ENCODE measurements at regions not wholly inside any gene's neighbourhood (a gene's known extent, or its start where the extent isn't known, plus 50 kb on each side); places are given as distances from the start of the nearest gene placed in this dataset.

DNA sequence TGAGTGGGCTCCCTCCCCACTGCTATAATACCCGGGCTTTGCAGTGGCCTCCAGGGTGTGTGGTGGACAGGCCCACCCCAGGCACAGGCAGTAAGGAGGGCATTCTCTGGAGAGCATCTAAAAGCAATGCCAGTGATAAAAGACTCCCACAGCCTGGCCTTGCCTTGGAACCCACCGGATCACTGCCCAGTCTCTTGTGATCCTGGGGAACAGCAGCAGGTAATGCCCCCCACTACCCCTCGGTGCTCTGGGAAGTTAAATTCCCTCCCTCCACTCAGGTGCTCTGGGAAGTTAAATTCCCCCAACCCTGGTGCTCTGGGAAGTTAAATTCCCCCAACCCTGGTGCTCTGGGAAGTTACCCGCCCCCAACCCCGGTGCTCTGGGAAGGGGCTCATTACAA lies 565.2 kb downstream of the TCERG1L start:
- Histone ChIP-seq H3K9ac (ENCODE audit: low read depth, low read length) (no peak overlapping the region), H3K9me3 (ENCODE audit: control insufficient read depth, insufficient read depth, low read length) (no peaks in the 10 kb centered on the region), H3K27me3 (ENCODE audit: control insufficient read depth, insufficient read depth, low read length) (no peaks in the 10 kb centered on the region), H3K4me1 (ENCODE audit: control insufficient read depth, insufficient read depth, low read length) (peaks cover 3% of the 10 kb centered on the region), H3K4me3 (ENCODE audit: low read depth, low read length) (no peak overlapping the region), H3K36me3 (ENCODE audit: control insufficient read depth, insufficient read depth, low read length) (no peaks in the 10 kb centered on the region)

DNA sequence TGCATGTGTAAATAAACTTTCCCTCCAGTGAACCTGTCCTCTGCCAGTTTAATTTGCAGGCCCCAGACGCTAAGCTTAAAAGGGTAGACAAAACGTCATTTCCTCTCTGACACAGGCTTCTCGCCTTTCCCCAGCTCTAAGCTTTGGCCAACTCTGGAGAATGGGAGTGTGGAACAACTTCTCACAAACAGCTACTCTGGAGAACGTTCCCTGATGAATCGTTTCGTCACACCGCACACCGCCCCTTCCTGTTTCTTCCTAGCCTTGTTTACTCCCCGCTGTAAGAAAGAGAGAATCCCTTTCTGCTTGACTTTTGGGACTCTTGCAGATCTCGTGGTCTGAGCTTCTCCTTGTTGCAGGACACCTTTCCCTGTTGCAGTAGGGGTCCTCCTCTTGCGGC lies 564.2 kb downstream of the TCERG1L start:
- Histone ChIP-seq H3K4me3 (ENCODE audit: low read depth, low read length) (no peak overlapping the region), H3K27me3 (ENCODE audit: control insufficient read depth, insufficient read depth, low read length) (no peaks in the 10 kb centered on the region), H3K36me3 (ENCODE audit: control insufficient read depth, insufficient read depth, low read length) (no peaks in the 10 kb centered on the region), H3K4me1 (ENCODE audit: control insufficient read depth, insufficient read depth, low read length) (peaks cover 3% of the 10 kb centered on the region), H3K9me3 (ENCODE audit: control insufficient read depth, insufficient read depth, low read length) (no peaks in the 10 kb centered on the region), H3K9ac (ENCODE audit: low read depth, low read length) (no peak overlapping the region)

DNA sequence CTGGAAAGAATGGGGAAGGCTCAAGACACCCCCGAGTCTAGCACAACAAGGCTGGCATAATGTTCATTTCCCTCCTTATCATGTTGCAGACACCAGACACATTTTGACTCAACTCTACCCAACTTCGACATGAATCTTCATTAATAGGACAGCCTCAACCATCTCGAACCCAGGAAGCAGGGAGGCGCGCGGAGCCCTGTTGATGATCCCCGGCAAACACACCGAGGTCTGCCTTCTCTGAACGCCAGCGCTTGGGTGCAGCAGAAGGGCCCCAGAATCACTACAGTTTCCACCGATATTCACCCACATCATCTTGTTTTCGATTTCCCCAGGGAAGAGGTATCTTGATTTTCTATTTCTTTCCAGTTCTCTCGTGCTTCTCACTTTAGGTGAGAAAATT lies 563.6 kb downstream of the TCERG1L start:
- H3K9me3 ChIP-seq (ENCODE audit: control insufficient read depth, insufficient read depth, low read length) = no peaks in the 10 kb centered on the region
- H3K4me1 ChIP-seq (ENCODE audit: control insufficient read depth, insufficient read depth, low read length) = peaks cover 3% of the 10 kb centered on the region
- H3K4me3 ChIP-seq (ENCODE audit: low read depth, low read length) = no peak overlapping the region
- no peak overlapping the region for H3K9ac ChIP-seq (ENCODE audit: low read depth, low read length)
- H3K27me3 ChIP-seq (ENCODE audit: control insufficient read depth, insufficient read depth, low read length) = no peaks in the 10 kb centered on the region
- H3K36me3 ChIP-seq (ENCODE audit: control insufficient read depth, insufficient read depth, low read length) = no peaks in the 10 kb centered on the region

DNA sequence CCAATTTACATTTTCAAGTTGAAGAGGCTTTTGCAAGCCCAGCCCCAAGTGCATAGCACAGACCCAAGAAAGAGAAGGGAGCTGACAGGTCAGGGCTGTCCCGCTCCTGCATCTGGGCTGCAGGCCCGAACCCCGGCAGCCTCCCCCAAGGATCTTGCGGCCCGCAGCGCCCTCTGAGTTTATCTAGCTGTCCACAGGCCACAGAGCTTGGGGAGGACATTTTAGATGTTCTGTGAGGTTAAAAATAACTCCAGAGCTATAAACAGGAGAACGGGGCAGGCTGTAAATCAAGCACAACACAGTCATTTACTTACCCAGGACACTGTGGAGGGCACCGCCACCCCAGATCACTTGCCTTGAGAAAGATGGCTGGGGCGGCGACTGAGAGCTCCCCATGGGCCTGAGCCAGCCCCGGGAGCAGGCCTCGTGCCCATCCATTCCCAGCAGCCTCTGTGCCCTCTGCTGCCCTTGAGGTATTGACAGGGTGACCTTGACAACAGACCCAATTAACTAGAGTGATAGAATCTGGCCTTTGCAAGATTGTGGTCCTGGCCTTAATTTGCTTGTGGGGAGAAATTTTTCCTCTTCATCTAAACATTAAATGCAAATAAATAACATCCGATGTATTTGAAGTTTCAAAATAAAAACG lies 563.0 kb downstream of the TCERG1L start:
- Histone ChIP-seq H3K4me3 (ENCODE audit: low read depth, low read length) (no peak overlapping the region), H3K27me3 (ENCODE audit: control insufficient read depth, insufficient read depth, low read length) (no peaks in the 10 kb centered on the region), H3K9me3 (ENCODE audit: control insufficient read depth, insufficient read depth, low read length) (no peaks in the 10 kb centered on the region), H3K9ac (ENCODE audit: low read depth, low read length) (no peak overlapping the region), H3K36me3 (ENCODE audit: control insufficient read depth, insufficient read depth, low read length) (no peaks in the 10 kb centered on the region), H3K4me1 (ENCODE audit: control insufficient read depth, insufficient read depth, low read length) (peaks cover 3% of the 10 kb centered on the region)

DNA sequence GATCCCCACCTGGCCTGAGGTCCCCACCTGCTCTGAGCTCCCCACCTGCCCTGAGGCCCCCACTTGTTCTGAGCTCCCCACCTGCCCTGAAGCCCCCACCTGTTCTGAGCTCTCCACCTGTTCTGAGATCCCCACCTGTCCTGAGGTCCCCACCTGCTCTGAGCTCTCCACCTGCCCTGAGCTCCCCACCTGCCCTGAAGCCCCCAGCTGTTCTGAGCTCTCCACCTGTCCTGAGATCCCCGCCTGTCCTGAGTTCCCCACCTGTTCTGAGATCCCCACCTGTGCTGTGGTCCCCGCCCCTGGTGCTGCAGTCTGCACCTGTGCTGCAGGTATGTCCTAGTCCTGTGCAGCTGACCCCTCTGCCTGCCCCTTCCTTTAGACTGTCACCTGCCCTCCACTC lies 561.6 kb downstream of the TCERG1L start:
- Histone ChIP-seq H3K4me1 (ENCODE audit: control insufficient read depth, insufficient read depth, low read length) (no peaks in the 10 kb centered on the region), H3K9me3 (ENCODE audit: control insufficient read depth, insufficient read depth, low read length) (no peaks in the 10 kb centered on the region), H3K36me3 (ENCODE audit: control insufficient read depth, insufficient read depth, low read length) (no peaks in the 10 kb centered on the region), H3K9ac (ENCODE audit: low read depth, low read length) (no peak overlapping the region), H3K4me3 (ENCODE audit: low read depth, low read length) (no peak overlapping the region), H3K27me3 (ENCODE audit: control insufficient read depth, insufficient read depth, low read length) (no peaks in the 10 kb centered on the region)

DNA sequence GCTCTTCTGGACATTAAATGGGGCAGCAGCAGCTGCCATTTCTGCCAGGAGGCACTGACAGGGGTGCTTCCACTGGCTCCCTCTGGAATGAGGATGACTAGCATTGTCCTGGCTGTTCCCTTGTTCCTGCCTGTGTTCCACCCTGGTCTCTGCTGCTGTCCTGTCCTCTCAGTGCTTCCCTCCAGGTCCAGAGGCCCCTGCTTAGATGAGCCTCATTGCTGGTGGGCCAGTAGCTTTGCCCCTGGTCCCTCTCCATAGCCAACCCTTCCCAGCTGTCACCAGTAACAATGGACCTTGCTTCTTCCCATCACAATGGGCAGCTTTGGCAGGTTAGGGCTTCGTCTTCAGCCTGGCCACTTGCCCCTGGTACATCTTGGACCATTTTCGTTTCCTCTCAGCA lies 561.1 kb downstream of the TCERG1L start:
- H3K36me3 ChIP-seq (ENCODE audit: control insufficient read depth, insufficient read depth, low read length) = no peaks in the 10 kb centered on the region
- H3K27me3 ChIP-seq (ENCODE audit: control insufficient read depth, insufficient read depth, low read length) = no peaks in the 10 kb centered on the region
- no peaks in the 10 kb centered on the region for H3K4me1 ChIP-seq (ENCODE audit: control insufficient read depth, insufficient read depth, low read length)
- no peaks in the 10 kb centered on the region for H3K9me3 ChIP-seq (ENCODE audit: control insufficient read depth, insufficient read depth, low read length)
- H3K4me3 ChIP-seq (ENCODE audit: low read depth, low read length) = no peak overlapping the region
- H3K9ac ChIP-seq (ENCODE audit: low read depth, low read length) = no peak overlapping the region

DNA sequence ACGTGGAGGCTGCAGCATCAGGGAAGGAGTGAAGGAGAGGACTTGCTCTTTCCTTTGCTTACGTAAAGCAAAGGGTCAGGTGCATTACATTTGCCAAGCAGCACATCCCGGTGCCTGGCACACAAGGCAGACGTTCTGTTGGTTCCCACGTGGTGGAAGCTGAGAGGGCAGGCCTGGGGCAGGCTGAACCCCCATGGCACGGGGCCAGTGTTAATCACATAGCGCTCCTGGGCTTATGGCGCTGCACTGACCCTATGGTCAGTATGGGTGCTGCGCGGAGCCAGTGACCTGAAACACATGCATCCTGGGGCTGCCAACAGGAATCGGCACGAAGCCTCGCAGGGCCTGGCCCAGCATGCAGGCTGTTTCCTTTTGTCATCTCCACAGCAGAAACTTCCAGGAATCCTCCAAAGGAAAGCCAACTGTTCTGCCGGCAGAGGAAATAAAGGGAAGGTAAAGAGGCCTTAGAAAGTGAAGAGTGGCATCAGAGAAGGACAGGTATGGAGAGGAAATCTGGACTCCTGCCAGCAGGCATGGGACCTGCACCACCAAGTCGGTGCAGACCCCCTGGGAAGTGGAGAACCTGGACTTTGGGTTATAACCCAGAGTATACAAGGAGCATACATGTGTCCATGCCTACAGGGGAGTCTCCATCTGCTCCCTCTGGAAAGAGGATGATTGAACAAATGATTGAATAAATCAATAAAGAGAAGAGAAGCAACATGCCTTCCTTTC lies 560.2 kb downstream of the TCERG1L start:
- H3K4me1 ChIP-seq (ENCODE audit: control insufficient read depth, insufficient read depth, low read length) = no peaks in the 10 kb centered on the region
- H3K36me3 ChIP-seq (ENCODE audit: control insufficient read depth, insufficient read depth, low read length) = no peaks in the 10 kb centered on the region
- H3K4me3 ChIP-seq (ENCODE audit: low read depth, low read length) = no peak overlapping the region
- H3K27me3 ChIP-seq (ENCODE audit: control insufficient read depth, insufficient read depth, low read length) = no peaks in the 10 kb centered on the region
- no peaks in the 10 kb centered on the region for H3K9me3 ChIP-seq (ENCODE audit: control insufficient read depth, insufficient read depth, low read length)
- H3K9ac ChIP-seq (ENCODE audit: low read depth, low read length) = no peak overlapping the region

DNA sequence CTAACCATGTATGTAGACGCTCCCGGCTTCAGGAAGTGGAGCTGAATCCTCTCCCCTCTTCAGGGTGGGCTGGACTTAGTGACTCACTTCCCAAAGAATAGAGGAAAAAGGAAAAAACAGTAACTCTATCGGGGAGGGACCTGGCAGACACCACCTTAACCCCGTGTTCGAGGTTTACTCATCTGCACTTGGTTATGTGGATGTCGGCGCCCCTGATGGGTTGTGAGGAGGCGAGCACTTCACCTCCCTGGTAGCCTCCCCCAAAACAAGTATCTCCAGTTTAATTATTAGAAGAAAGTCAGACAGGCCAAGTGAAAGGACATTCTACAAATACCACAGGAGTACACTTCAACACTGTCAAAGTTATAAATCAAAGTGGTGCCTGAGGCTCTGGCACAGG lies 559.7 kb downstream of the TCERG1L start:
- no peak overlapping the region for H3K9ac ChIP-seq (ENCODE audit: low read depth, low read length)
- no peak overlapping the region for H3K4me3 ChIP-seq (ENCODE audit: low read depth, low read length)
- H3K9me3 ChIP-seq (ENCODE audit: control insufficient read depth, insufficient read depth, low read length) = no peaks in the 10 kb centered on the region
- no peaks in the 10 kb centered on the region for H3K4me1 ChIP-seq (ENCODE audit: control insufficient read depth, insufficient read depth, low read length)
- H3K36me3 ChIP-seq (ENCODE audit: control insufficient read depth, insufficient read depth, low read length) = no peaks in the 10 kb centered on the region
- no peaks in the 10 kb centered on the region for H3K27me3 ChIP-seq (ENCODE audit: control insufficient read depth, insufficient read depth, low read length)

DNA sequence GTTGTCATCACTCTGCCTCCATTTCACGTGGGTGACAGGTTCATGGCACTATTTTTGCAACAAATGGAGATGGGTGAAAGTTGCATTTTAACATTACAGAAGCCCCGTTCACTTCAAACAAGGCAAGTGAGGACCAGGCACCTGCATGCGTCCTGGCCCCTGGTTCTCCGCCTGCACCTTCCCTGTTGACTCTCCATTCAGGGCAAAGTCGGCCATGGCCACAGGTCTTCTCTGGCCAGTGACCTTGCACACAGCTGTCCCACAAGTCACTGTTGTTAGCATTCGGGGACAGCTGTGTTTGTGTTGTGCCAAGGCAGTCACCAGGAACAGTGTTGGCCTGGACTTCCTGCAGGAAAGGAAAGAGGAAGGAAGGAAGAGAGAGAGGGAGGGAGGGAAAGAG lies 554.9 kb downstream of the TCERG1L start:
- Histone ChIP-seq H3K4me3 (ENCODE audit: low read depth, low read length) (no peak overlapping the region), H3K4me1 (ENCODE audit: control insufficient read depth, insufficient read depth, low read length) (no peaks in the 10 kb centered on the region), H3K9me3 (ENCODE audit: control insufficient read depth, insufficient read depth, low read length) (no peaks in the 10 kb centered on the region), H3K36me3 (ENCODE audit: control insufficient read depth, insufficient read depth, low read length) (no peaks in the 10 kb centered on the region), H3K9ac (ENCODE audit: low read depth, low read length) (no peak overlapping the region), H3K27me3 (ENCODE audit: control insufficient read depth, insufficient read depth, low read length) (no peaks in the 10 kb centered on the region)

DNA sequence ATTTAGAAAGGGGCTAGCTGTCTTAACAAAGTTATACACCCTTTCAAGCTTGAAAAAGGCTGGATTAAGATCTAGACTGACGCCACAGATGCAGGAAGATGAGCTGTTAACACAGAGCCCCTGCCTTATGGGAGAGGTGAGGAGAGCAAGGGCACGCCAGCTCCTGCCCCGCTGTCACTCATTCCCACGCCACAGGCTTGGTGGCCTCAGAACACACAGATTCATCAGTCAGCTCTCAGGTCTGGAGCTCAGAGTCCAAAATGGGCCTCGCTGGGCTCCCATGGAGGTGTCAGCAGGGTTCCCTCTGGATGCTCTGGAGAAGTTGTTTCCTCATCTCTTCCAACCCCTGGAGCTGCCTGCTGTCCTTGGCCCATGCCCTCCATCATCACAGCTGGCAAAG lies 554.2 kb downstream of the TCERG1L start:
- H3K9me3 ChIP-seq (ENCODE audit: control insufficient read depth, insufficient read depth, low read length) = no peaks in the 10 kb centered on the region
- no peaks in the 10 kb centered on the region for H3K27me3 ChIP-seq (ENCODE audit: control insufficient read depth, insufficient read depth, low read length)
- H3K4me3 ChIP-seq (ENCODE audit: low read depth, low read length) = no peak overlapping the region
- no peaks in the 10 kb centered on the region for H3K36me3 ChIP-seq (ENCODE audit: control insufficient read depth, insufficient read depth, low read length)
- no peak overlapping the region for H3K9ac ChIP-seq (ENCODE audit: low read depth, low read length)
- no peaks in the 10 kb centered on the region for H3K4me1 ChIP-seq (ENCODE audit: control insufficient read depth, insufficient read depth, low read length)

DNA sequence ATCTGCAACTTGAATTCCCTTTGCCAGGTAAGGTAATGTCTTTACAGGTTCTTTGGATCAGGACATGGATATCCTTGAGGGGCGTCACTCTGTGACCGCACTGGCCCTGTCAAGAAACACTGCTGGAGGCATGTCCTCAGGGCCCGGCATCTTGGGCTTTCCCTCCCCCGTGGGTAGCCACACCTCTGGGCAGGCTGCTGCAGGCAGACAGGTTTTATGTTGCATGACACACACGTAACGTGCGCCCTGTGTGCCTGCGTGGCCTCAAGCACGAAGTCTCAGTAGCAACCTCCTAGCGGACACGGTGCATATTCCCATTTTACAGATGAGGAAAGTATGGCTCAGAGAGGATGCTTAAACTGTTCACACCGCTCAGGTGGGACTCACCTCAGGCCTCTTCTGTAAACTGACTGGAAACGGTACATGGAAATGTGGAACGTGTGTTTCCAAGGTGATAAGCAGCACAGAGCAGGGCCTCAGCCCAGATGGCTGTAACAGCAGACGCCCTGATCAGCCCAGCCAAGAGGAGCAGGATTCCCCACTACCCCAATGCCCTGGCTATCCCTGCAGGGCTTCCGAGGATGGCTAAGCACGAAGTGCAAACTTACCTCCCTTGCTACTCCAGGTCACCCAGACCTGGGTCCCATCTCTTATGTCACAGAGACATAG lies 553.6 kb downstream of the TCERG1L start:
- Histone ChIP-seq H3K36me3 (ENCODE audit: control insufficient read depth, insufficient read depth, low read length) (no peaks in the 10 kb centered on the region), H3K9me3 (ENCODE audit: control insufficient read depth, insufficient read depth, low read length) (no peaks in the 10 kb centered on the region), H3K4me1 (ENCODE audit: control insufficient read depth, insufficient read depth, low read length) (no peaks in the 10 kb centered on the region), H3K4me3 (ENCODE audit: low read depth, low read length) (no peak overlapping the region), H3K9ac (ENCODE audit: low read depth, low read length) (no peak overlapping the region), H3K27me3 (ENCODE audit: control insufficient read depth, insufficient read depth, low read length) (no peaks in the 10 kb centered on the region)

DNA sequence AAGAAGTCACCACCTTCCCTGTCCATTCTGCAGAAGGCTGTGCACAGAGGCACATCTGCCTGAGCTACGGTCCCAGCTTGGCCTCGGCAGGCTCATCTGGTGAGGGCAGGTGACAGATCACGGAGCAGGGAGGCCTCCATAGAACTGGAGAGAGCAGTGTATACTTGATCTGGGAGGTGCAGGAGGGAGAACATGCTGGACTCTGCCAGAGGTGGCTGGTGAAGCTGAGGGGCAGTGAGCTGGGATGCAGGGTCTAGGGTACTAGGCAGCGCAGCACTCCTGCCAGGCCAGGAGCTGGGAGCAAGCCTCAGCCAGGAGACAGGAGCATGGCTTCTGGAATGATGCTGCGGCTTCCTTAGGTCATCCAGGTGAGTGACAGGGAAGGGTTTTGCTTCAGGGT lies 553.0 kb downstream of the TCERG1L start:
- no peaks in the 10 kb centered on the region for H3K4me1 ChIP-seq (ENCODE audit: control insufficient read depth, insufficient read depth, low read length)
- H3K9me3 ChIP-seq (ENCODE audit: control insufficient read depth, insufficient read depth, low read length) = no peaks in the 10 kb centered on the region
- no peaks in the 10 kb centered on the region for H3K27me3 ChIP-seq (ENCODE audit: control insufficient read depth, insufficient read depth, low read length)
- H3K9ac ChIP-seq (ENCODE audit: low read depth, low read length) = no peak overlapping the region
- no peaks in the 10 kb centered on the region for H3K36me3 ChIP-seq (ENCODE audit: control insufficient read depth, insufficient read depth, low read length)
- H3K4me3 ChIP-seq (ENCODE audit: low read depth, low read length) = no peak overlapping the region
